Kidney glomerular epithelial cell (primary cell): ENCODE measurements at regions not wholly inside any gene's neighbourhood (a gene's known extent, or its start where the extent isn't known, plus 50 kb on each side); places are given as distances from the start of the nearest gene placed in this dataset.
"Not testable (repeated sequence)": the region's sequence is repeated elsewhere in the genome, so short reads cannot be mapped to it uniquely, and the experiment has no call there.

Experiments
- DNase-seq: peaks from one replicate; lab custom pipeline; 2025; lab: John Stamatoyannopoulos, UW

GRCh38 chr4:26239801-26240200 is 81.0 kb upstream of the RBPJ start:
- DNase-seq = no peak

GRCh38 chr4:26241179-26241578 is 79.6 kb upstream of the RBPJ start:
- no peak for DNase-seq

GRCh38 chr4:26242451-26242850 is 78.4 kb upstream of the RBPJ start:
- peak; percentile 23 for DNase-seq

GRCh38 chr4:26244138-26244537 is 76.7 kb upstream of the RBPJ start:
- DNase-seq = not testable (repeated sequence)

GRCh38 chr4:26248647-26249046 is 72.2 kb upstream of the RBPJ start:
- no peak for DNase-seq

- DNase-seq = no peak
Observed at GRCh38 chr4:26252349-26253025, 68.3 kb upstream of the RBPJ start.

GRCh38 chr4:26253968-26254367 is 66.8 kb upstream of the RBPJ start:
- DNase-seq = no peak

- no peak for DNase-seq
Observed at GRCh38 chr4:26255989-26256388, 64.8 kb upstream of the RBPJ start.

GRCh38 chr4:26257444-26257843 is 63.4 kb upstream of the RBPJ start:
- not testable (repeated sequence) for DNase-seq

GRCh38 chr4:26257850-26258249 is 63.0 kb upstream of the RBPJ start:
- no peak for DNase-seq

GRCh38 chr4:26260571-26260970 is 60.2 kb upstream of the RBPJ start:
- no peak for DNase-seq

GRCh38 chr4:26261405-26261804 is 59.4 kb upstream of the RBPJ start:
- no peak for DNase-seq

- no peak for DNase-seq
Observed at GRCh38 chr4:26263165-26263564, 57.6 kb upstream of the RBPJ start.

GRCh38 chr4:26264109-26264508 is 56.7 kb upstream of the RBPJ start:
- no peak for DNase-seq

GRCh38 chr4:26267087-26267486 is 53.7 kb upstream of the RBPJ start:
- no peak for DNase-seq

- no peak for DNase-seq
Observed at GRCh38 chr4:26268246-26268645, 52.6 kb upstream of the RBPJ start.

GRCh38 chr4:26269038-26269437 is 51.8 kb upstream of the RBPJ start:
- DNase-seq = no peak
